ENCODE measurements at regions not wholly inside any gene's neighbourhood (a gene's known extent, or its start where the extent isn't known, plus 50 kb on each side); places are given as distances from the start of the nearest gene placed in this dataset.
"Not testable (repeated sequence)": the region's sequence is repeated elsewhere in the genome, so short reads cannot be mapped to it uniquely, and the experiment has no call there.

- peaks cover 3% of the 10 kb centered on the region for H3K4me1 ChIP-seq (ENCODE audit: insufficient read depth, low read length, poor library complexity, severe bottlenecking)
- H3K9me3 ChIP-seq (ENCODE audit: low read depth, low read length, poor library complexity, severe bottlenecking) = no peaks in the 10 kb centered on the region
- no TSS peak for BruUV-seq (replicated peaks)
- ChIA-PET POLR2A (ENCODE audit: low non-redundant PET) (no interaction called here), CTCF (no interaction called here)
- no peaks in the 10 kb centered on the region for H3K27me3 ChIP-seq (replicated peaks; ENCODE audit: insufficient read depth, low read depth, low read length, poor library complexity)
- TF ChIP-seq CTCF (conservative IDR thresholded peaks at IDR 0.05; ENCODE audit: low read depth, low read length) (no peak), EZH2 (IDR thresholded peaks at IDR 0.05; ENCODE audit: borderline replicate concordance, low read depth, low read length, poor library complexity, severe bottlenecking) (no peak)
- no peak overlapping the region for H3K4me3 ChIP-seq (ENCODE audit: low read depth, low read length, poor library complexity, severe bottlenecking)
- intact Hi-C loops (cut with micrococcal nuclease; ENCODE audit: unreplicated experiment) = no loop called here
- H3K36me3 ChIP-seq (ENCODE audit: insufficient read depth, low read length, poor library complexity, severe bottlenecking) = no peaks in the 10 kb centered on the region
- DNase-seq (ENCODE audit: low spot score) = peak; percentile 46
- no peak overlapping the region for H3K27ac ChIP-seq (ENCODE audit: low read depth, low read length, poor library complexity, severe bottlenecking)
These were observed 450.4 kb downstream of the MIAT start for GRCh38 chr22:27107824-27108223.

- Histone ChIP-seq H3K27me3 (replicated peaks; ENCODE audit: insufficient read depth, low read depth, low read length, poor library complexity) (no peaks in the 10 kb centered on the region), H3K4me3 (ENCODE audit: low read depth, low read length, poor library complexity, severe bottlenecking) (no peak overlapping the region), H3K36me3 (ENCODE audit: insufficient read depth, low read length, poor library complexity, severe bottlenecking) (no peaks in the 10 kb centered on the region), H3K9me3 (ENCODE audit: low read depth, low read length, poor library complexity, severe bottlenecking) (no peaks in the 10 kb centered on the region), H3K27ac (ENCODE audit: low read depth, low read length, poor library complexity, severe bottlenecking) (no peak overlapping the region), H3K4me1 (ENCODE audit: insufficient read depth, low read length, poor library complexity, severe bottlenecking) (peaks cover 7% of the 10 kb centered on the region)
- ChIA-PET POLR2A (ENCODE audit: low non-redundant PET) (no interaction called here), CTCF (no interaction called here)
- intact Hi-C loops (cut with micrococcal nuclease; ENCODE audit: unreplicated experiment) = no loop called here
- TF ChIP-seq EZH2 (IDR thresholded peaks at IDR 0.05; ENCODE audit: borderline replicate concordance, low read depth, low read length, poor library complexity, severe bottlenecking) (no peak), CTCF (conservative IDR thresholded peaks at IDR 0.05; ENCODE audit: low read depth, low read length) (no peak)
- DNase-seq (ENCODE audit: low spot score) = no peak
- no TSS peak for BruUV-seq (replicated peaks)
These were observed 451.2 kb downstream of the MIAT start for GRCh38 chr22:27108425-27109114.

GRCh38 chr22:27109406-27109805, 452.0 kb downstream of the MIAT start:
- H3K27ac ChIP-seq (ENCODE audit: low read depth, low read length, poor library complexity, severe bottlenecking); H3K4me3 ChIP-seq (ENCODE audit: low read depth, low read length, poor library complexity, severe bottlenecking); POLR2A ChIA-PET (ENCODE audit: low non-redundant PET); BruUV-seq (replicated peaks); H3K4me1 ChIP-seq (ENCODE audit: insufficient read depth, low read length, poor library complexity, severe bottlenecking); H3K9me3 ChIP-seq (ENCODE audit: low read depth, low read length, poor library complexity, severe bottlenecking); H3K36me3 ChIP-seq (ENCODE audit: insufficient read depth, low read length, poor library complexity, severe bottlenecking); DNase-seq (ENCODE audit: low spot score); intact Hi-C loops (cut with micrococcal nuclease; ENCODE audit: unreplicated experiment); CTCF ChIA-PET; H3K27me3 ChIP-seq (replicated peaks; ENCODE audit: insufficient read depth, low read depth, low read length, poor library complexity): not testable (repeated sequence)

Data from A673 (cell line).